Fibroblast of lung (primary cell): ENCODE measurements at regions not wholly inside any gene's neighbourhood (a gene's known extent, or its start where the extent isn't known, plus 50 kb on each side); places are given as distances from the start of the nearest gene placed in this dataset.

Source experiments
- DNase-seq, 2 donors: peaks; one replicate each; pipeline versions ENCODE4 v3.0.0 to v3.0.0-alpha.2; 2010; ENCODE audit warnings: low read depth in 2 of 2
- H2AFZ ChIP-seq: 2 replicates; pipeline ENCODE4 v1.5.1; 2012; ENCODE audit warnings: low read length, control low read depth, inconsistent platforms
- H3K27ac ChIP-seq: 2 replicates; pipeline ENCODE4 v1.5.1; 2011; ENCODE audit warnings: low read length, control low read depth; ENCODE audit not compliant: insufficient read depth
- H3K27me3 ChIP-seq: 2 replicates; pipeline ENCODE4 v1.5.1; 2011; ENCODE audit warnings: mild to moderate bottlenecking, low read length; ENCODE audit not compliant: control insufficient read depth, insufficient read depth
- H3K36me3 ChIP-seq: 2 replicates; pipeline ENCODE4 v1.5.1; 2011; ENCODE audit warnings: low read length; ENCODE audit not compliant: control insufficient read depth, insufficient read depth
- H3K4me1 ChIP-seq: 2 replicates; pipeline ENCODE4 v1.5.1; 2011; ENCODE audit warnings: low read length; ENCODE audit not compliant: control insufficient read depth, insufficient read depth; ENCODE audit errors: extremely low read depth
- H3K4me2 ChIP-seq: 2 replicates; pipeline ENCODE4 v1.5.1; 2011; ENCODE audit warnings: low read length, control low read depth; ENCODE audit not compliant: insufficient read depth; ENCODE audit errors: extremely low read depth
- H3K4me3 ChIP-seq, 4 experiments: fragments of 200-600 bp in 1 of 4; sonication (generic) in 1 of 4; replicated peaks in 1 of 4; 2 replicates each; pipeline ENCODE4 v1.5.1; 2011 to 2016; ENCODE audit warnings: low read length in 4 of 4, low read depth in 3 of 4, mild to moderate bottlenecking in 3 of 4, control low read depth in 2 of 4, inconsistent platforms in 1 of 4, mixed read lengths in 1 of 4; ENCODE audit not compliant: insufficient read depth in 1 of 4; ENCODE audit errors: control extremely low read depth in 1 of 4
- H3K79me2 ChIP-seq: 2 replicates; pipeline ENCODE4 v1.5.1; 2012; ENCODE audit warnings: mild to moderate bottlenecking, low read length, inconsistent platforms; ENCODE audit not compliant: control insufficient read depth, insufficient read depth
- H3K9ac ChIP-seq: 2 replicates; pipeline ENCODE4 v1.5.1; 2011; ENCODE audit warnings: mild to moderate bottlenecking, low read length, control low read depth; ENCODE audit not compliant: insufficient read depth
- H3K9me3 ChIP-seq: 2 replicates; pipeline ENCODE4 v1.5.1; 2012; ENCODE audit warnings: low read depth, low read length; ENCODE audit not compliant: control insufficient read depth, insufficient read depth
- H4K20me1 ChIP-seq: 2 replicates; pipeline ENCODE4 v1.5.1; 2011; ENCODE audit warnings: low read length; ENCODE audit not compliant: control insufficient read depth, insufficient read depth; ENCODE audit errors: extremely low read depth
- EZH2 ChIP-seq: IDR thresholded peaks from 2 replicates; pipeline ENCODE4 v1.5.1; 2012; ENCODE audit warnings: low read length, control low read depth, mild to moderate bottlenecking; ENCODE audit errors: missing control alignments
- TF ChIP-seq, protein P1 (sequence below), 2 donors: IDR thresholded peaks in 1 of 2; conservative IDR thresholded peaks in 1 of 2; 1 replicate in 1 of 2; 2 replicates in 1 of 2; pipeline ENCODE4 v1.5.1; 2011 to 2012; ENCODE audit warnings: low read length in 2 of 2, control low read depth in 1 of 2, inconsistent platforms in 1 of 2, low read depth in 1 of 2, mild to moderate bottlenecking in 1 of 2

DNA sequence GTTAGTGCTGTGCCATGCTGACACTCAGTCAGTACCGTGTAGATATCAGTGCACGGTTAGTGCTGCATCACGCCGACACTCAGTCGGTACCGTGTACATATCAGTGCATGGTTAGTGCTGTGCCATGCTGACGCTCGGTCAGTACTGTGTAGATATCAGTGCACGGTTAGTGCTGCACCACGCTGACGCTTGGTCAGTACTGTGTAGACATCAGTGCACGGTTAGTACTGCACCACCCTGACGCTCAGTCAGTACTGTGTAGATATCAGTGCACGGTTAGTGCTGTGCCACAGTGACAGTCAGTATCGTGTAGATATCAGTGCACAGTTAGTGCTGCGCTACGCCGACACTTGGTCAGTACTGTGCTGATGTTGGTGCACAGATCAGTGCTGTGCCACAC is 102.8 kb upstream of the ZNF469 start:
- Histone ChIP-seq H4K20me1 (no peaks in the 10 kb centered on the region), H3K9me3 (peaks cover 2% of the 10 kb centered on the region), H2AFZ (no peak overlapping the region), H3K4me3 (no peak overlapping the region), H3K4me2 (no peak overlapping the region), H3K27me3 (peaks cover 3% of the 10 kb centered on the region), H3K9ac (no peak overlapping the region), H3K79me2 (no peaks in the 10 kb centered on the region), H3K27ac (no peak overlapping the region), H3K4me1 (no peaks in the 10 kb centered on the region), H3K36me3 (no peaks in the 10 kb centered on the region)
- no peak for DNase-seq
- TF ChIP-seq EZH2, result no peak
- TF ChIP-seq, protein P1, sequence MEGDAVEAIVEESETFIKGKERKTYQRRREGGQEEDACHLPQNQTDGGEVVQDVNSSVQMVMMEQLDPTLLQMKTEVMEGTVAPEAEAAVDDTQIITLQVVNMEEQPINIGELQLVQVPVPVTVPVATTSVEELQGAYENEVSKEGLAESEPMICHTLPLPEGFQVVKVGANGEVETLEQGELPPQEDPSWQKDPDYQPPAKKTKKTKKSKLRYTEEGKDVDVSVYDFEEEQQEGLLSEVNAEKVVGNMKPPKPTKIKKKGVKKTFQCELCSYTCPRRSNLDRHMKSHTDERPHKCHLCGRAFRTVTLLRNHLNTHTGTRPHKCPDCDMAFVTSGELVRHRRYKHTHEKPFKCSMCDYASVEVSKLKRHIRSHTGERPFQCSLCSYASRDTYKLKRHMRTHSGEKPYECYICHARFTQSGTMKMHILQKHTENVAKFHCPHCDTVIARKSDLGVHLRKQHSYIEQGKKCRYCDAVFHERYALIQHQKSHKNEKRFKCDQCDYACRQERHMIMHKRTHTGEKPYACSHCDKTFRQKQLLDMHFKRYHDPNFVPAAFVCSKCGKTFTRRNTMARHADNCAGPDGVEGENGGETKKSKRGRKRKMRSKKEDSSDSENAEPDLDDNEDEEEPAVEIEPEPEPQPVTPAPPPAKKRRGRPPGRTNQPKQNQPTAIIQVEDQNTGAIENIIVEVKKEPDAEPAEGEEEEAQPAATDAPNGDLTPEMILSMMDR (conservative IDR thresholded peaks at IDR 0.05 in 1 of 2, IDR thresholded peaks at IDR 0.05 in 1 of 2; ENCODE audit: low read depth in 1 of 2, low read length in 2 of 2), result no peak

DNA sequence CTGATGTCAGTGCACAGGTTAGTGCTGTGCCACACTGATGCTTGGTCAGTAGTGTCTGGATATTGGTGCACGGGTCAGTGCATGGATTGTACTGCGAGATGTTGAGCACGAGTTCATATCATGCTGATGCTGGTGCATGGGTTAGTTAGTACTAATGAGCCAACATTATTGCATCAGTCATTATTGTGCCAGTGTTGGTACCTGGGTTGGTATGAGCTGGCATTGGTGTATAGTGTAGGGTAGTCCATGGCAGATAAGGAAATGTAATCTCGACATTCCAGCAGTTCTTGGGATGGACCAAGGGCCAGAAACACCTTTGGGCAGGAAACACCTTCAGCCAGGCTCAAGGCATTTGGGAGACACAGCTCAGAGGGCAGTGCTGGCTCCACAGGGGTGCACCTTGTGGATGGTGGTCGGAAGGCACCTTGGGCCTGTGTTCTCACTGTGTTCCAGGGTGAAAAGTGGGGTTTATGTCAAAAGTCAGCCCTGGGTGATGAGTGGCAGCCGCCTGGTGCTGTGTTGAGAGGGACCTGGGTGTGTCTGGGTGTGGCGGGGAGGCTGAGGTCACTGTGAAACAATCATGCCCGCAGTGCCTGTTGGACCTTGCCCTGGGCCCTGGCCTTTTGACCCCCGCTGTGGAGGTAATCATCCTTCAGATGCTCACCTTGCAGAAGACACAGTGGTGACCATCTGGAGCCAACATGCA is 100.7 kb upstream of the ZNF469 start:
- H3K27me3 ChIP-seq, result peaks cover 3% of the 10 kb centered on the region
- H2AFZ ChIP-seq, result no peak overlapping the region
- H3K27ac ChIP-seq, result no peak overlapping the region
- no peak overlapping the region for H3K9ac ChIP-seq
- TF ChIP-seq EZH2, result no peak
- TF ChIP-seq, protein P1 (conservative IDR thresholded peaks at IDR 0.05 in 1 of 2, IDR thresholded peaks at IDR 0.05 in 1 of 2; ENCODE audit: low read depth in 1 of 2, low read length in 2 of 2), result no peak
- no peak overlapping the region for H3K4me2 ChIP-seq
- no peaks in the 10 kb centered on the region for H3K36me3 ChIP-seq
- H3K4me3 ChIP-seq, result no peak overlapping the region
- no peak for DNase-seq
- no peaks in the 10 kb centered on the region for H3K4me1 ChIP-seq
- no peaks in the 10 kb centered on the region for H4K20me1 ChIP-seq
- H3K79me2 ChIP-seq, result no peaks in the 10 kb centered on the region
- H3K9me3 ChIP-seq, result peaks cover 2% of the 10 kb centered on the region

DNA sequence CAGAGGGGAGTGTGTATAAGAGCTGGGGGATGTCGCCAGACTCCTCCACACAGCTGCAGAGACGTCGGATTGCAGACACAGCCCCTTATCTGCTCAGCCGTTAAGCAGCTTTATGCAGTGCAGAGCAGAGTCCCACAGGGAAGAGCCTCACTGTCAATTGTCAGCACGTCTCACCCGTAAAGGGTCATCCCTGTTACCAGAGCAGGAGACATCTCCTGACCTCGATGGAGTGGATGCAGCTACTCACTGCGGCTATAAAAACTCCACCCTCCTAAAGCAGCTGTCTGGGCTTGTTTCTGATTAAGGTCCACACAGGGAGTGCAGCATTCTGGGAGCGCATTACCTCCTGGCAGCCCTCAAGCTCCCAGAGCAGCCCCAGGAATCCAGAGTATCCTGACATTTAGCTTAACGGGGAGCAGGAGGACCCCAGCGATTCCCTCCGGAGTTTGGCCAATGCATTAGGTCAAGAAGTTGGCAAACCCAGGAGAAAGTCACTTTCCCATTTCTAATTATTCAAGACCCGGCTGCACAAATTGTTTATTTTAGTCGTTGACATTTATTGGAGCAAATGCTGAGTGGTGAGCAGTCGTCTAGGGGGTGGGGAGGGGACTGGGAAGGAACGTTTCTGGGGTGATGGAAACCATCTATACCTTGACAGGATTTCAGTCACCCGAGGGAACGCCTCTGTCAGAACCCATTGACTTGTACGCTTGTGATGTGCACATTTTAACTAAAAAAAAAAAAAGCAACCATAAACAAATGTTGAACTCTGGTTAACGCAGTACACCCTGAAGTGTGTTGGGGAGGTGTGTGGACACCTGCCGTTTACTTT is 100.0 kb upstream of the ZNF469 start:
- DNase-seq, result peak in 1 of 2 donors; percentile 43
- Histone ChIP-seq H3K4me3 (no peak overlapping the region), H3K4me1 (no peaks in the 10 kb centered on the region), H3K9me3 (peaks cover 2% of the 10 kb centered on the region), H3K4me2 (no peak overlapping the region), H3K36me3 (no peaks in the 10 kb centered on the region), H3K79me2 (no peaks in the 10 kb centered on the region), H3K27ac (no peak overlapping the region), H3K9ac (no peak overlapping the region), H3K27me3 (peaks cover 3% of the 10 kb centered on the region), H2AFZ (no peak overlapping the region), H4K20me1 (no peaks in the 10 kb centered on the region)
- TF ChIP-seq EZH2, result no peak
- TF ChIP-seq, protein P1 (conservative IDR thresholded peaks at IDR 0.05 in 1 of 2, IDR thresholded peaks at IDR 0.05 in 1 of 2; ENCODE audit: low read depth in 1 of 2, low read length in 2 of 2), result no peak
